ENCODE measurements at regions not wholly inside any gene's neighbourhood (a gene's known extent, or its start where the extent isn't known, plus 50 kb on each side); places are given as distances from the start of the nearest gene placed in this dataset.
"Not testable (repeated sequence)": the region's sequence is repeated elsewhere in the genome, so short reads cannot be mapped to it uniquely, and the experiment has no call there.

- not testable (repeated sequence) for DNase-seq (ENCODE audit: low read depth)
Observed at GRCh38 chr2:37722971-37723370, 51.5 kb upstream of the CDC42EP3 start.

DNA sequence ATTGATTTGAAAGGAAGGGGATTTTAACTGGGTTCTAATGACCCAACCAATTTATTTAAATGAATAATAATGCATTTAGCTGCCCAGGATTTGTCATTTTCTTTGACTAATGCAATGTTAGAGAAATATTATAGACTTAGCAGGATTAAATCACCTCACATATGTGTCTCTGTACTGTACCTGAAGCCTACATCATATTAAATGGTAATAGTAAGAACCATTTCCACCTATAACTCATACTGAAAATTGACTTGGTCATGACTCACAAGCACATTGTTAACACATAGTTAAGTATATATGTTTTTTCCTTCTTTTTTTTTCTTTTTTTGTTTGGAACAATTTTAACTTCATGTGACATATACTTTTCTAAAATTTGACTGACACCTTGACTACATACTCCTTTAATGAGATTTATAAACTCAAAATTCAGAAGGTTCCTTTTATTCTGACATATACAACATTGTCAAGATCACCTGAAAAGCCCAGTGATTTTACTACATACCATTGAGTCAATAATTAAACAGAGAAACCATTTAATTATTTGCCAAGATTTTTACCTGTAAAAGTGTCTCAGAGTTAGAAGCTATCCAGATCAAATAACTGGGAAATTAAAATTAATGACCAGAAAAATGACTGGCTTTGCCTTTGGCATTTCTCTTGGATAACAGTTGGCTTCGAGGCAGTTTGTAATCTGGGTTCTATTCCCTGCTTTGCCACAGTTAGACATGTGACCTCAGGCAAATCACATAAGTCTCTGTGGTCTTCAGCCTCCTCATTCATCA, 58.8 kb upstream of the CDC42EP3 start:
- no peak for DNase-seq (ENCODE audit: low read depth)

DNA sequence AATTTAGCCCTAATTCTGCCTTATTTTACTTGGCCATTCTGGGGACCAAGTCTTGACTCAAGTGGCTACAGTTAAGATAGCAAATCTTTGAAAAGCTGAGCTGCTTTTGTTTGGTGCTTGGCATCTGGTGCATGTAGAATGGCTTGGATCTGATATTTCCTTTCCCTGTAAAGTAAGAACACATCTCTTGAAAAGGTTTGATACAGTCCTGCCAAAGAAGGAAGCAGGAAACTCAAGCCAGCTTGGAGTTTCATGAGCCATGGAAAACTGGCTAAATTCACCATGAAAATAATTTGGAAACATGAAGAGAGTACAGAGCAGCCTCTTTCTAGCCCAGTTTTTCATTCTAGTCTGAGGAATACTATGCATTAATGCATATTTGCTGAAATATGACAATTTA, 61.0 kb upstream of the CDC42EP3 start:
- not testable (repeated sequence) for DNase-seq (ENCODE audit: low read depth)

GRCh38 chr2:37733251-37733650, 61.8 kb upstream of the CDC42EP3 start:
- DNase-seq (ENCODE audit: low read depth), result no peak

- DNase-seq (ENCODE audit: low read depth), result not testable (repeated sequence)
Observed at GRCh38 chr2:37733955-37734354, 62.5 kb upstream of the CDC42EP3 start.

DNA sequence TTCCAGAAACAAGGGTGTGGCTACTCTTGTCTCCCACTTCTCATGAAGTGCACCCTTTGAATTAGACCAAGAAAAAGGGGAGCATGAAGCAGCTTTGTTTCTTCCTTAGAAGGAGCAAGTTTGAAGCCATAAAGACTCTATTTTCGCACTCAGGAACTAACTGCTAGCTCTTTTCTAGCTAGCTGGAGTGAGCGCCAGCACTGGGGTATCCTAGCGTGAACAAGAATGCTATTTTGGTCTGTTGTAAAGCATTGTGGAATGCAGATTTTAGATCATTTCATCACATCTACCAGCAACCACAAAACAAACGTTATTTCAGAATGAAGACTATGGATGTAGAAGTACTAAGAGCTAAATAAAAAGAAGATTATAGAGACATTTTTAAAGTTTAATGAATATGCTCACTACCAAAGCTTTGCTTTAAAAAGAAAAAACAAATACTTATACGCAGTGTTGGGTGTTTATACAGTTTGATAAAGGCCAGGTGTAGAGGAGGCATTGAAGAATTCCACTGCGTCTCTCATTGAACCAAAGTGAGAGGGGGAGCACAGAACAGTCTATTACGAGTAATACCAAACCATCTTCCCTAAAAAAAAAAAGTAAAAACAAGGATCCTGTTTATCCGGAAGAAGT, 63.6 kb upstream of the CDC42EP3 start:
- DNase-seq (ENCODE audit: low read depth), result peak; percentile 43

GRCh38 chr2:37735524-37735910, 64.1 kb upstream of the CDC42EP3 start:
- peak; percentile 40 for DNase-seq (ENCODE audit: low read depth)

DNA sequence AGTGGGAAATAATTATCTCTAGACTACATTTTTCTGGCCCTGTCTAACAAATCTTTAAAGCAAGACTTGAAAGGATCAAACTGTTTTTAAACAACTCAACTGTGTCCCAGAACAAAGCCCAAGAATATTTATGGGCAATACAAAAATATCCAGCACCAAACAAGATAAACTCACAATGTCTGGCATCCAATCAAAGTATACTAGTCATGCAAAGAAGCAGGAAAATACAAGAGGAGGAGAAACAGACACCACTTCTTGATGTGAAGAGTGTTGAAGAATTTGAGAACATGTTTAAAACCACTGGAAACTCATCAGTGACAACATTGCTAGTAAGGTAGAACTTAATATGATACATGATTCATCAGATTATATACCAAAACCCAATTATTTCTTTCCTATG, 66.1 kb upstream of the CDC42EP3 start:
- DNase-seq (ENCODE audit: low read depth), result no peak

DNA sequence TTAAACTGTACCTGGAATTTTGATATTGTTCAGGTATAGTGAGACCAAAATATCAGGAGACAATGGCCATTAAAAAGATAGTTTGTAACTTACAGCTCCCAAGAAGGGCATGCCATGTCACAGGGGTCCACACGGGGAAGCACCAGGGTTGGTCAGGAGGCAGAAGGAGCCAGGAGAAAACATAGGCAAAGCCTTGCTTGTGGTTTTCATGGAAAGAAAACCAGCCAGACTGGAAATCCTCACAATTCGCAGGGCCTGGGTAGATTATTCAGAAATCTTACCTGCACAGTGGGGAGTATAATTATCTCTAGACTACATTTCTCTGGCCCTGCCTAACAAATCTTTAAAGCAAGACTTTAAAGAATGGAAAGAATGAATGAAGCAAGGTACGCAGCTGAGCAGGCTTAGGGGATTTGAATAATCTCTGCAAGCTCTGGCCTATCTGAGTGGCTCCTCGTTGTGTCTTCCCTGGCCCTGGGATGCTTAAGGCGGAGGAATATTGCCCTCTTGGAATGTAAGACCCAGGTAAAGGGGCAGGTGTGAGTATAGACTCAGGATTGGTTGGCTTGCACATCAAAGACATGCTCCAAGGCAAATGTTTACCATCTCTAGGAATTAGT, 66.9 kb upstream of the CDC42EP3 start:
- DNase-seq (ENCODE audit: low read depth), result no peak

DNA sequence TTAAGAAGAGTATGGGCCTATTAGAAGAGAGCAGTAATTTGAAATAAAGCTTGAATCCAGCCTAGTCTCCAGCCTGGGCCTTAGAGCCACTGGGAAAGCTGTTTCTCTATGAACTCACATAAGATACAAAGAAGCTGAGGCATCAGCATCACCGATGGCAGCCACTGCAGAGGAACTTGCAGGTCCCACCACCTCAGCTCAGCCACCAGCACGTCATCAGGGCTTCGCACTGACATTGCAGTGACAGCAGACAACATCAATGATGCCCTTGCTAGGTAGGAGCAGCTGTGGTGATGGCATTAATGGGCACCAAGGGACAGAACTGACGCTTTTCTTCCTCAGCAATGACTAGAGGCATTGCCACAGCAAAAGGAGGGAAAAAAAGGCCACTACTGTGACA, 67.7 kb upstream of the CDC42EP3 start:
- DNase-seq (ENCODE audit: low read depth), result no peak

DNA sequence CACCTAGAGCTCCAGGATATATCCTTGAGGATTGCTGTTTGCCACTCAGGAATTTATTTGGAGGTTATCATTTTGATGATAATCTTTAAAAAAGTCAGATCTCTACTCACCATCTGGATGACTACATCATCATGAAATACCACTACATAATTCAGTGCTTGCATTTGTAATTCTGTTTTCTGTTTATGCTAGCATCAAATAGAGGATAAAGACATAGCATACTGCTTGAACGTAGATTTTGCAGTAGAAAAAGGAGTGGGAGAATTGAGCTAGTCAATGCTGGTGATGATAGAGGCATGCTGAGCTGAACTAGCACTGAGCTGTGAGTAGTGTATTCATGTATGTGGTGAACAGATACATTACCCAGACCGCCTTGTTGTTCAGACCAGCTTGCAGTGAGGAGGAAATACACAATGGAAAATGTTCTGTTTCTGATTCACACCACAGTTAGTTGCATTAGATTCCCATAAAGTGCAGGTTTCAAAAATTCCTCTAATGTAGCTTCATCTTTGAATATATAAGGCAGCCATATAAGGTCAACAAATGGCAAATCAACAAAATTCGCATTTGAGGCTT, 68.8 kb upstream of the CDC42EP3 start:
- DNase-seq (ENCODE audit: low read depth), result no peak

DNA sequence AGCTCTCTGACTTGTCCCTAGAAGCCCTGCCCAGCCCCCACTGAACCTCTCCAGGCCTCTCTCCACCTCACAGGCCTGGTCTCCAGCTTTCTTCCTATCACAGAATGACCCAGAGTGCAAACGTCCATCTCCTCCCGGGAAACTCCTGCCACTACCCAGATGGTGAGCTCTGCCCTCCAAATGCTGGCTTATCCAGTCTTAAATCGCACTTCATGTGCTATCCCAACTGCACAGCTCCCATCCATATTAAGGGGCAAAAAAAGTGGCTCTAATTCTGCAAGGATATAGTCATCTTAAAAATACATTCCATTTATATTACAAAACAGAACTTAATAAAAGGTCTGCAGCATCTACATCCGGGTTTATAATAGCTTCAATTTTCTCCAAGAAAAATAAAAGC, 70.8 kb upstream of the CDC42EP3 start:
- DNase-seq (ENCODE audit: low read depth), result no peak

GRCh38 chr2:37744010-37744409, 72.6 kb upstream of the CDC42EP3 start:
- no peak for DNase-seq (ENCODE audit: low read depth)

GRCh38 chr2:37744961-37745360, 73.5 kb upstream of the CDC42EP3 start:
- DNase-seq (ENCODE audit: low read depth), result not testable (repeated sequence)

DNA sequence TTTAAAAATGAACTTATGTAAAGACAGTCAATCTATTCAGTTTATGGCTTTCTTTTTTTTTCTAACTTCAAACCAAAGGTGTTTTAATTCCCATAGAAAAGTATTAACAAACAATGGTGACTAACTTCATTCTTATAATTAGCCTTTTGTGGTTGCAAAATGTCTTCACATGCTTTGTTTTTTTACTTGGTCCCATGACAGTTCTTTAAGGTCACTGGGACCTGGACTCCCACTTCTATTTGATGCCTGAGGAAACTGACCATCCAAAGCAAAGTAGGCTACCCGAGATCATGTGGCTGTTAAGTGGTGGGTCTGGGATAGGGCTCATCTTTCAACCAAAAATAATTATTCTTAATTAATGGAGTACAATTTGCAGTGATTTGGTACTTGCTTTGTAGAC, 74.6 kb upstream of the CDC42EP3 start:
- DNase-seq (ENCODE audit: low read depth), result not testable (repeated sequence)

- DNase-seq (ENCODE audit: low read depth), result no peak
Observed at GRCh38 chr2:37746883-37747282, 75.4 kb upstream of the CDC42EP3 start.

DNA sequence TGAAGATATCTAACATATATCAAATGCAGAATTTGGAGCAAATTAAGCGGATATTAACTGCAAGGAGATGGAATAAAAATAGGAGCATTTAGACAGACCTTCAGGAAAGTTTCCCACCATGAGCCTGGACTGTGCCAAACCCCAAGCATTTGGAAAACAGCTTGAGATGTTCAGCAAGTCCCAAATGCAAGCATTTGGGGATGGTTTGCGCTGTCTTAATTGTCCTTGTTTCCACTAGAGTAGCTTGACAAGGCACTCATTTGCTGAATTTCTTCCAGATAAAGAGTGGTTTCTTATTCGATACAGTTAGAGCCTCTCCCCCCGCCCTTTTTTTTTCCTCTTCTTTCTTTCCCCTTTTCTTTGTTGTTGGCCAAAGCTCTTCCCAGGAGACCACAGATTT, 77.1 kb upstream of the CDC42EP3 start:
- no peak for DNase-seq (ENCODE audit: low read depth)

DNA sequence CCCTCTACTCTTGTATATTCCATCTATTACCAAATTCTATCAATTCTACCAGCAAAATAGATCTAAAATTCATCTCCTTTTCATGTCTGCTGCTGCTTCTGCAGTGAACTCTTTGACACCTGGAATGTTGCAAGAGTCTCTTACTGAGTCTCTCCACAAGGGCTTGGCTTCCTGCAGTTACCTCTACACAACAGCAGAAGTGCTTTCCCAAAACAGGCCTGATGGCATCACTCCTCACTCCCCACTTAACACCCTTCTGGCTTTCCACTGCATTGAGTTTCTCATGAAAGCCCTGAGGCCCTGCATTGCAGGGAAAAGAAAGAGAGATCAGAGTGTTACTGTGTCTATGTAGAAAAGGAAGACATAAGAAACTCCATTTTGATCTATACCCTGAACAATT, 78.8 kb upstream of the CDC42EP3 start:
- DNase-seq (ENCODE audit: low read depth), result not testable (repeated sequence)

DNA sequence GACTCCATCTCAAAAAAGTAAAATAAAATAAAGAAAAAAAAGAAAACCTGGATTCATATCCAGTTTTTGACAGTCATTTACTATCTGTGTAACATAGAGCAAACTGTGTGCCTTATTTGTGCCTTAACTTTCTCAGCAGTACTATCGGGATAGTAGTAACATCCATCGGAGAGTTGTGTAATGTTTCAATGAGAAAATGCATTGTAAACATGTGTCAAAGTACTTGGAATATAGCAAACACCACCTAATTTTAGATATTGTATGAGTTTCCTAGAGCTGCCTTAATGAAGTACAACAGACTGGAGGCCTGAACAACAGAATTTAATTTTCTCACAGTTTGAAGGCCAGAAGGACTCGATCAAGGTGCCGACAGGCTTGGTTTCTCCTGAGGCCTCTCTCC, 81.3 kb upstream of the CDC42EP3 start:
- DNase-seq (ENCODE audit: low read depth), result no peak

DNA sequence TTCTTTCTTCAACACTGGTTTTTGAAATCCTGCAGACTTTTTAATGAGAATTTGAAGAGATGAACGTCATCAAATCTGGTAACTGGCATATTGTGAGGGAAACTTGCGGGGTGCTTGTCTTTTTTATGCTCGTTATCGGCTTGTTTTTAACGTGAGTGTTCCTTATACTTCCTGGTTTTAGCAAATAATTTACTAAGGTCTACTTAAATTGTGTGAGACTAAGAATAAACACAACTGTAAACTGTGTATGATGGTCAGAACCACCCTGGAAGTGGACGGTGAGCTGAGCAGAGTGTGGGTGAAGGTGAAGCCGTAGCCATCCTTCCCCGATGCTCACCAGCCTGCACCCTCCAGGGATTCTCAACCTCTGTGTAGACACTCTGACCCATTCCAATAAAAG, 82.3 kb upstream of the CDC42EP3 start:
- no peak for DNase-seq (ENCODE audit: low read depth)

DNA sequence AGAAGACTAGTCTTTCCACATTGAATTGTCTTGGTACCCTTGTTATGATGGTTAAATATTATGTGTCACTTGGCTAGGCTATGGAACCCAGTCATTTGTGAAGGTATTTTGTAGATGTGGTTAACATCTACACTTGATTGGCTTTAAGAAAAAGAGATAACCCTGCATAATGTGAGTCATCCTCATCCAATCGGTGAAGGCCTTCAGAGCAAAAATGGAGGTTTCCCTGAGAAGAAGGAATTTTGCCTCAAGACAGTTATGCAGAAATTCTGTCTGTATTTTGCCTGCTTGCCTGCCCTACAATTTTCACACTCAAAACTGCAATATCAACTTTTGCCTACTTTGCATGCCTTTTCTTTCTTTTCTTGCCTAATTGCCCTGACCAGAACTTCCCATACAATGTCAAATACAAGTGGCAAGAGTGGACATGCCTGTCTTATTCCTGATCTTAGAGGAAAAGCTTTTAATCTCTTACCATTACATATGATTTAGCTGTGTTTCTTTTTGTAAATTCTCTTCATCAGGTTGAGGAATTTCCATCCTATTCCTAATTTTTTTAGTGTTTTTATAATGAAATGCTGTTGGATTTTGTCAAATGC, 84.6 kb upstream of the CDC42EP3 start:
- DNase-seq (ENCODE audit: low read depth), result not testable (repeated sequence)

- DNase-seq (ENCODE audit: low read depth), result not testable (repeated sequence)
Observed at GRCh38 chr2:37757456-37757855, 86.0 kb upstream of the CDC42EP3 start.

Measured in stromal cell of bone marrow (primary cell).